Keratinocyte (primary cell): ENCODE measurements at regions not wholly inside any gene's neighbourhood (a gene's known extent, or its start where the extent isn't known, plus 50 kb on each side); places are given as distances from the start of the nearest gene placed in this dataset.

Source experiments
- CTCF ChIP-seq, 3 experiments: IDR thresholded peaks in 1 of 3; conservative IDR thresholded peaks in 1 of 3; optimal IDR thresholded peaks in 1 of 3; 2 replicates in 2 of 3; 3 replicates in 1 of 3; pipeline versions ENCODE3 to v1.5.1; 2011; ENCODE audit warnings: low read length in 3 of 3, mild to moderate bottlenecking in 3 of 3, moderate library complexity in 2 of 3, control low read depth in 1 of 3, inconsistent platforms in 1 of 3; ENCODE audit not compliant: insufficient read depth in 2 of 3; ENCODE audit errors: extremely low read depth in 1 of 3
- EZH2 ChIP-seq: IDR thresholded peaks from one replicate; pipeline ENCODE4 v1.6.1; 2012; ENCODE audit warnings: inconsistent platforms, mild to moderate bottlenecking, low read length, moderate library complexity

- no peak for TF ChIP-seq CTCF (optimal IDR thresholded peaks at IDR 0.05 in 1 of 3, IDR thresholded peaks at IDR 0.05 in 1 of 3, conservative IDR thresholded peaks at IDR 0.05 in 1 of 3; ENCODE audit: extremely low read depth in 1 of 3, insufficient read depth in 2 of 3, low read length in 3 of 3)
- no peak for TF ChIP-seq EZH2
Measured at GRCh38 chr12:127503246-127503645, 763.7 kb upstream of the TMEM132C start.
